Activated CD8-positive, alpha-beta T cell treated with anti-CD3 and anti-CD28 coated beads for 36 hours (primary cell): ENCODE measurements at regions not wholly inside any gene's neighbourhood (a gene's known extent, or its start where the extent isn't known, plus 50 kb on each side); places are given as distances from the start of the nearest gene placed in this dataset.
"Not testable (repeated sequence)": the region's sequence is repeated elsewhere in the genome, so short reads cannot be mapped to it uniquely, and the experiment has no call there.

Experiments used
- ATAC-seq: fragments of 200-7000 bp; cut with Tn5 transposase; one replicate; pipeline ENCODE4 v1.10.0; 2021; ENCODE audit warnings: mild to moderate bottlenecking, moderate library complexity
- CTCF ChIA-PET: fragments of 350-600 bp; sonication (Branson Sonifier 250); formaldehyde crosslinking; loops from one replicate; lab custom pipeline; 2021; ENCODE audit warnings: antibody characterized with exemption; lab: Charles Lee
- POLR2A ChIA-PET: fragments of 350-600 bp; sonication (Branson Sonifier 250); formaldehyde crosslinking; loops from one replicate; lab custom pipeline; 2021; ENCODE audit warnings: antibody characterized with exemption; lab: Charles Lee
- DNase-seq: peaks from one replicate; pipeline ENCODE4 v3.0.0-alpha.2; 2020
- H3K27ac Mint-ChIP-seq: one replicate; pipeline ENCODE4 v1.8.0; 2021; ENCODE audit warnings: mild to moderate bottlenecking, mixed read lengths
- H3K27me3 Mint-ChIP-seq: one replicate; pipeline ENCODE4 v1.8.0; 2021; ENCODE audit warnings: mixed read lengths
- H3K36me3 Mint-ChIP-seq: one replicate; pipeline ENCODE4 v1.8.0; 2021; ENCODE audit warnings: low read depth, mixed read lengths
- H3K4me1 Mint-ChIP-seq: one replicate; pipeline ENCODE4 v1.8.0; 2021; ENCODE audit warnings: low read depth, mixed read lengths
- H3K4me3 Mint-ChIP-seq: one replicate; pipeline ENCODE4 v1.8.0; 2021; ENCODE audit warnings: mild to moderate bottlenecking, moderate library complexity, mixed read lengths
- H3K9me3 Mint-ChIP-seq: one replicate; pipeline ENCODE4 v1.8.0; 2021; ENCODE audit warnings: mixed read lengths
- CTCF ChIP-seq: fragments of 200-600 bp; IDR thresholded peaks from one replicate; pipeline ENCODE4 v1.8.0; 2022; ENCODE audit warnings: antibody characterized with exemption, mild to moderate bottlenecking
- intact Hi-C: fragments of 100-400 bp; cut with micrococcal nuclease; formaldehyde crosslinking; loops from one replicate; pipeline ENCODE4 v1.10.0; 2022

GRCh38 chr10:11685787-11686218, 56.4 kb upstream of the ECHDC3 start:
- peak overlapping the region; percentile 46 for H3K4me3 Mint-ChIP-seq
- no peaks in the 10 kb centered on the region for H3K36me3 Mint-ChIP-seq
- intact Hi-C loops: no loop called here
- CTCF ChIA-PET: interaction anchor here (0.9 to 1.5 kb wide), 4 partner anchors 16 to 170 kb away, joined by 3 read pairs; no protein-coding TSS in a partner anchor
- H3K4me1 Mint-ChIP-seq: peaks cover 37% of the 10 kb centered on the region
- no peaks in the 10 kb centered on the region for H3K27me3 Mint-ChIP-seq
- DNase-seq (peak; percentile 59), ATAC-seq (no peak)
- H3K27ac Mint-ChIP-seq: peak overlapping the region; percentile 67
- no peak for TF ChIP-seq CTCF
- POLR2A ChIA-PET: interaction anchor here (0.8 to 1.1 kb wide), 2 partner anchors 13 to 185 kb away, joined by 3 read pairs; no protein-coding TSS in a partner anchor
- no peaks in the 10 kb centered on the region for H3K9me3 Mint-ChIP-seq

GRCh38 chr10:11684717-11685645, 57.2 kb upstream of the ECHDC3 start:
- no peaks in the 10 kb centered on the region for H3K36me3 Mint-ChIP-seq
- intact Hi-C loops: no loop called here
- peak overlapping the region; percentile 94 for H3K27ac Mint-ChIP-seq
- H3K4me3 Mint-ChIP-seq: peak overlapping the region; percentile 72
- H3K27me3 Mint-ChIP-seq: no peaks in the 10 kb centered on the region
- DNase-seq: peak; percentile 79
- peak; percentile 90 for ATAC-seq
- H3K4me1 Mint-ChIP-seq: peaks cover 37% of the 10 kb centered on the region
- POLR2A ChIA-PET: interaction anchor here (0.8 to 1.4 kb wide), 4 partner anchors 14 to 184 kb away, joined by 3 to 5 read pairs (median 4); no protein-coding TSS in a partner anchor
- CTCF ChIA-PET: interaction anchor here (0.9 to 1.5 kb wide), 3 partner anchors 16 to 169 kb away, joined by 3 read pairs; no protein-coding TSS in a partner anchor
- no peak for TF ChIP-seq CTCF
- no peaks in the 10 kb centered on the region for H3K9me3 Mint-ChIP-seq

- DNase-seq, H3K9me3 Mint-ChIP-seq, CTCF ChIA-PET, intact Hi-C loops, H3K27me3 Mint-ChIP-seq, H3K36me3 Mint-ChIP-seq: not testable (repeated sequence)
- POLR2A ChIA-PET: interaction anchor here (1.3 to 1.4 kb wide), 2 partner anchors 23 to 26 kb away, joined by 4 to 5 read pairs; no protein-coding TSS in a partner anchor
- Mint-ChIP-seq H3K4me3 (peak overlapping the region; percentile 72), H3K27ac (peak overlapping the region; percentile 94), H3K4me1 (peaks cover 37% of the 10 kb centered on the region)
- ATAC-seq: peak; percentile 10
Measured at GRCh38 chr10:11684341-11684716, 57.9 kb upstream of the ECHDC3 start.

- ChIA-PET POLR2A (interaction anchor here (1.4 kb wide), 1 partner anchor 22 kb away, joined by 4 read pairs; no protein-coding TSS in a partner anchor), CTCF (no interaction called here)
- DNase-seq: no peak
- TF ChIP-seq CTCF: no peak
- Mint-ChIP-seq H3K36me3 (no peaks in the 10 kb centered on the region), H3K27me3 (no peaks in the 10 kb centered on the region), H3K9me3 (no peaks in the 10 kb centered on the region), H3K4me3 (peak overlapping the region; percentile 72), H3K27ac (peak overlapping the region; percentile 94), H3K4me1 (peaks cover 37% of the 10 kb centered on the region)
- no peak for ATAC-seq
- intact Hi-C loops: no loop called here
Measured at GRCh38 chr10:11683529-11684320, 58.5 kb upstream of the ECHDC3 start.

- no peak for DNase-seq
- CTCF ChIA-PET: no interaction called here
- ATAC-seq: no peak
- Mint-ChIP-seq H3K4me3 (no peak overlapping the region), H3K36me3 (no peaks in the 10 kb centered on the region), H3K4me1 (peaks cover 37% of the 10 kb centered on the region), H3K27me3 (no peaks in the 10 kb centered on the region), H3K9me3 (no peaks in the 10 kb centered on the region), H3K27ac (no peak overlapping the region)
- intact Hi-C loops: no loop called here
- POLR2A ChIA-PET: no interaction called here
- no peak for TF ChIP-seq CTCF
Measured at GRCh38 chr10:11682851-11683250, 59.3 kb upstream of the ECHDC3 start.
